ENCODE measurements at regions not wholly inside any gene's neighbourhood (a gene's known extent, or its start where the extent isn't known, plus 50 kb on each side); places are given as distances from the start of the nearest gene placed in this dataset.

DNA sequence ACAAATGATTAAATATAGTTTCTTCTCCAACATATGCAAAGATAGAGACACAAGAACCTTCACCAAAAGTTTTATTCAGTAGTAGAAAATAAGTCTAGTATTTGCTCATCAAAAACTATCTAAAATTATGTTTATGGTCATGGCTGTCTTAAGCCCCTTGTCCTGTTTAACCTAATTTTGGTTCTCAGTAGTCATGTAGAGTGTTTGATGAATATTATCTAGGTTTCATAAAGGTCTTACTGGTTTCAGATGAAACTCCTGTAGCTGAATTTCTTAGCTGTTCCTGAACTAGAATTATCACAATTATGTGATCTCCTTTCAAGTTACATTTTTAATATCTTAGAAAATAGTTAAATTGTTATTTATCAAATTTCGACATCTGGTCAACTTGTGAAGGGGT, 228.0 kb upstream of the SPHKAP start:
- H3K27me3 ChIP-seq = no peaks in the 10 kb centered on the region
- no peak for DNase-seq
- TF ChIP-seq, protein P1, sequence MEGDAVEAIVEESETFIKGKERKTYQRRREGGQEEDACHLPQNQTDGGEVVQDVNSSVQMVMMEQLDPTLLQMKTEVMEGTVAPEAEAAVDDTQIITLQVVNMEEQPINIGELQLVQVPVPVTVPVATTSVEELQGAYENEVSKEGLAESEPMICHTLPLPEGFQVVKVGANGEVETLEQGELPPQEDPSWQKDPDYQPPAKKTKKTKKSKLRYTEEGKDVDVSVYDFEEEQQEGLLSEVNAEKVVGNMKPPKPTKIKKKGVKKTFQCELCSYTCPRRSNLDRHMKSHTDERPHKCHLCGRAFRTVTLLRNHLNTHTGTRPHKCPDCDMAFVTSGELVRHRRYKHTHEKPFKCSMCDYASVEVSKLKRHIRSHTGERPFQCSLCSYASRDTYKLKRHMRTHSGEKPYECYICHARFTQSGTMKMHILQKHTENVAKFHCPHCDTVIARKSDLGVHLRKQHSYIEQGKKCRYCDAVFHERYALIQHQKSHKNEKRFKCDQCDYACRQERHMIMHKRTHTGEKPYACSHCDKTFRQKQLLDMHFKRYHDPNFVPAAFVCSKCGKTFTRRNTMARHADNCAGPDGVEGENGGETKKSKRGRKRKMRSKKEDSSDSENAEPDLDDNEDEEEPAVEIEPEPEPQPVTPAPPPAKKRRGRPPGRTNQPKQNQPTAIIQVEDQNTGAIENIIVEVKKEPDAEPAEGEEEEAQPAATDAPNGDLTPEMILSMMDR (IDR thresholded peaks at IDR 0.05) = no peak
- H3K4me1 ChIP-seq = no peaks in the 10 kb centered on the region
- H3K9me3 ChIP-seq = no peaks in the 10 kb centered on the region
- no peaks in the 10 kb centered on the region for H3K36me3 ChIP-seq
- ATAC-seq = no peak
- no peak overlapping the region for H3K27ac ChIP-seq
- no peak overlapping the region for H3K4me3 ChIP-seq
- intact Hi-C loops (cut with DNase I) = no loop called here

DNA sequence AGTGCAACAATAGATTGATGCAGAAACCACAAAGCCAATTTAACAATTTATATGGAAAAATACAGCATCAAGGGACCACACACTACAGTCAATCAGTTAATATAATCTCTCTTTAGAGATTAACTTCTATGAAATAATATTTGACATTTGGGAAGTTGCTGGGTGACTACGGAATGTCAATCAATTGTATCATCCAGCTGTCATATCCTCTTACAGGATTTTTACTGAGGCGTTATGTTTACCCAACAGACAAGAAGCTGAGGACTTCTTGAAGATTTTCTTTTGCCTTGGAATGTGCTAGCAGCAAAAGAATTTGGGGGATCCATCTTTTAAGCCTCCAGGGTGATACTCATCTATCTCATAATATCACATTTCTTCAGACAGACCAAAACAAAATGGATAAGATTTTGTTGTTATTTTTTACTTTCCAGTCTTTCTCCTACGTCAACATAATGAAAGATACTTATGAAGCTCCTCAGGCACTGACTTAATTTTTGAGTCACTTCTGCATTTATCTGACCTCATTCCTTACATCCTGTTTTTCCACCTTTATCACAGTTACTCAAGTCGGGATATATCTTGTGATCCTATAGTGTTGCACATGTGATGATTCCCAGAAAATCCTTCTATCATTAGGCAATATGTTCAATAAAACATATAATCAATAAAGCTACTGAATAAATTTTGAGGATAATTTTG, 227.2 kb upstream of the SPHKAP start:
- intact Hi-C loops (cut with DNase I) = no loop called here
- Histone ChIP-seq H3K36me3 (no peaks in the 10 kb centered on the region), H3K27ac (no peak overlapping the region), H3K4me1 (no peaks in the 10 kb centered on the region), H3K27me3 (no peaks in the 10 kb centered on the region), H3K9me3 (no peaks in the 10 kb centered on the region), H3K4me3 (no peak overlapping the region)
- TF ChIP-seq, protein P1 (IDR thresholded peaks at IDR 0.05) = no peak
- ATAC-seq (no peak), DNase-seq (no peak)

DNA sequence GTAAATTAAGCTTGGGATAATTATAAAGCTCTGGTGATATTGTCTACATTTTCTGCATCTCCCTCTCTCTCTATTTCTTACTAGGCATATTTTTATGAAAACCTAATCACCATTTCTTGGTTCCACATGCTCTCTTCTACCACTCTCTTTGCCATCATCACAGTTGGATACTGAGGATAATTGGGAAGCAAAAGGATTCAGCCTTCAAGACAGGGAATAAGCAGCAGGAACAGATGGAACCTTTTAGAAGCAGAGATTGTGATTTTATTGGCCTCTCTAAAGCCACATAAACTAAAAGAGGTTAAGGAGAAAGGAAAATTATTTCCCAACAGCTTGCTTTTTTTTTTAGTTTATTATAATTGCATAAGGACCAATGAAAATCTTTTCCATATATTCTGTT, 226.3 kb upstream of the SPHKAP start:
- no peak overlapping the region for H3K4me3 ChIP-seq
- TF ChIP-seq, protein P1 (IDR thresholded peaks at IDR 0.05) = no peak
- no peak for ATAC-seq
- H3K9me3 ChIP-seq = no peaks in the 10 kb centered on the region
- no peaks in the 10 kb centered on the region for H3K4me1 ChIP-seq
- H3K27ac ChIP-seq = no peak overlapping the region
- no peaks in the 10 kb centered on the region for H3K36me3 ChIP-seq
- H3K27me3 ChIP-seq = no peaks in the 10 kb centered on the region
- DNase-seq = no peak
- intact Hi-C loops (cut with DNase I) = no loop called here

DNA sequence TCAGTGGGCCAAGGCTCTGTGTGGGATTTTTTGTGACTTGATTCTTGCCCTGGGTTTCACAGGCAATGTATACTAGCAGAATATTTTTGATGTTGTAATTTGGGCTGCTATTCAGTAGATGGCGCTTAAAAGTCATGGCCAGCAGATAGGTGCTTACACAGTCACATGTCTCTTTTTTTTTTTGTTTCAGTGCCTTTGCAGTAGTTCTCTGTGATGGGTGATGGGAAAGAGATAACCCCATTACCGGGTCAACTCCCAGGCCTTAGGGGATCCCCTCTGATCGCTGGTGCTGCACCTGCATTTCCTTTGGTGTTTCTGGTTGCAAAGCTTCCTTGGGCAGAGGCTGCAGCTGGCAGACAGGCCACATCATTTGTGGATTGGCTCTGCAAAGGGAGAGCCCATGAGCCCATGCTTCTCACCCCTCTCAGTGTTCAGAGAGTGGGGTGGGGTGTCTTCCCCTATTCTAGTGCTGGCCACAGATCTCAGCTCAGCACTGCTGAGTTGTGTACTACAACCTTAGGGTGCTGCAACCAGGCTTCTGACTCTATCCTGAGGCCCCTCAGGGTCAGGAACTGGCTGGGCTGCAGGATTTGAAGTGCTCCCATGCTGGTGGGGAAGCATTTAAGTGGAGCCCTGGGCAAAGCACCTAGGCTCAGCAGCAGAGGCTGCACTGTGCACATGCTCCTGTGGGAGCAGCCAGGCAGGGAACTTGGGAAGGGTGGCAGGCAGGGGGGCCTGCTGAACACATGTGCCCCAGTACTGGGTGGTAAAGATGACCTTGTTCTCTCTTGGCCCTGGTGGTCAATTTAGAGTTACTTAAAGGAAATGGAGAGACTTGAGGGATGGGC, 219.8 kb upstream of the SPHKAP start:
- H3K27ac ChIP-seq = no peak overlapping the region
- ATAC-seq (no peak), DNase-seq (no peak)
- TF ChIP-seq, protein P1 (IDR thresholded peaks at IDR 0.05) = no peak
- intact Hi-C loops (cut with DNase I) = no loop called here
- no peaks in the 10 kb centered on the region for H3K27me3 ChIP-seq
- no peaks in the 10 kb centered on the region for H3K9me3 ChIP-seq
- H3K4me1 ChIP-seq = no peaks in the 10 kb centered on the region
- H3K4me3 ChIP-seq = no peak overlapping the region
- no peaks in the 10 kb centered on the region for H3K36me3 ChIP-seq

DNA sequence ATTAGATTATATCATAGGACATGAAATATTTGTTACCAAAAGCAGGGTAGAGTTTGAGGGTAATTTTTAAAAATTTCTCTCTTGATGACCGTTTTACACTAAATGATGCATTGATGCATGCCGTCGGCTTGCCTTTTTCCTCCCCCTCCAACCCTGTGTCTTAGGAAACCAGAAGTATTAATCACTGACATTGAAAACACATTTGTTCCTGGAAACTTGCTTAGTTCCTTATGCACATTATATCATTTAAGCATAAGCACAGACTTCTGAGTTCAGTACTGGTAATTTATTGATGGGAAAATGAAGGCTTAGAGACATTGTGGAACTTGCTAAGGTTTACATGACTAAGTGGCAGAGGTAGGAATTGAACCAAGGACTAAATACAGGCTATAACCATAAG, 206.3 kb upstream of the SPHKAP start:
- ATAC-seq (no peak), DNase-seq (no peak)
- TF ChIP-seq, protein P1 (IDR thresholded peaks at IDR 0.05) = no peak
- intact Hi-C loops (cut with DNase I) = no loop called here
- Histone ChIP-seq H3K4me1 (no peaks in the 10 kb centered on the region), H3K27ac (no peak overlapping the region), H3K27me3 (no peaks in the 10 kb centered on the region), H3K9me3 (no peaks in the 10 kb centered on the region), H3K36me3 (no peaks in the 10 kb centered on the region), H3K4me3 (no peak overlapping the region)

Data from upper lobe of right lung (tissue), 1 donor.